CD4-positive, alpha-beta T cell treated with Interleukin-17A for 4 hours (primary cell): ENCODE measurements at regions not wholly inside any gene's neighbourhood (a gene's known extent, or its start where the extent isn't known, plus 50 kb on each side); places are given as distances from the start of the nearest gene placed in this dataset.

Experiments
- DNase-seq: peaks from one replicate; pipeline ENCODE4 v3.0.0-alpha.2; 2020; ENCODE audit warnings: mixed read lengths

- no peak for DNase-seq
Observed at GRCh38 chr4:128349921-128350320, 62.3 kb upstream of the PGRMC2 start.

- no peak for DNase-seq
Observed at GRCh38 chr4:128347930-128348660, 60.5 kb upstream of the PGRMC2 start.

- no peak for DNase-seq
Observed at GRCh38 chr4:128347175-128347868, 59.7 kb upstream of the PGRMC2 start.

GRCh38 chr4:128346054-128346716 is 58.6 kb upstream of the PGRMC2 start:
- no peak for DNase-seq

DNA sequence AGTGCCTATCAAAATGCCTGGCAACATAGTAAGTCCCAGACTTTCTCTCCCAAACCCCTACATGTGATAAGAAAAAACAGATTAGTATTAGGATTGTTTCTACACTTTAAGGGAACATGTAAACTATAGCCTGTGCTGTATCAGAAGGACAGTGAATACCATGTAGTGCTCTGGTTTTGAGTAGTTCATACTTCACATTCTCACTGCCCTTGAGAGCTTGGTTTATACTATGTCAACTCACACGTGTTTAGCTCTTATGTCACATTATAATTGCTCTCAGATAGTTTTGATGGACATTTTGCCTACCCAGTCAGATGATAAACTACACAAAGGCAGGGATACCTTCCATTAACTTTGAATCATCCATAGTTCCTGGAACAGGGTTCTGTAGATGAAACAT is 58.0 kb upstream of the PGRMC2 start:
- no peak for DNase-seq

- no peak for DNase-seq
Observed at GRCh38 chr4:128342762-128343161, 55.1 kb upstream of the PGRMC2 start.

- DNase-seq: no peak
Observed at GRCh38 chr4:128341634-128342033, 54.0 kb upstream of the PGRMC2 start.

- no peak for DNase-seq
Observed at GRCh38 chr4:128338634-128339355, 51.2 kb upstream of the PGRMC2 start.

GRCh38 chr4:128337863-128338262 is 50.2 kb upstream of the PGRMC2 start:
- no peak for DNase-seq
